Glutamatergic neuron (in vitro differentiated cells): ENCODE measurements at regions not wholly inside any gene's neighbourhood (a gene's known extent, or its start where the extent isn't known, plus 50 kb on each side); places are given as distances from the start of the nearest gene placed in this dataset.

Experiments used
- DNase-seq: peaks from one replicate; pipeline ENCODE4 v3.0.0; 2022
- H3K27ac Mint-ChIP-seq: one replicate; pipeline ENCODE4 v1.8.0; 2020; ENCODE audit warnings: mild to moderate bottlenecking, mixed read lengths, inconsistent platforms; ENCODE audit not compliant: unreplicated experiment
- H3K27me3 Mint-ChIP-seq: one replicate; pipeline ENCODE4 v1.8.0; 2020; ENCODE audit warnings: mild to moderate bottlenecking, moderate library complexity, mixed read lengths, inconsistent platforms; ENCODE audit not compliant: unreplicated experiment
- H3K36me3 Mint-ChIP-seq: one replicate; pipeline ENCODE4 v1.8.0; 2020; ENCODE audit warnings: mild to moderate bottlenecking, mixed read lengths, inconsistent platforms; ENCODE audit not compliant: unreplicated experiment
- H3K4me1 Mint-ChIP-seq: one replicate; pipeline ENCODE4 v1.8.0; 2020; ENCODE audit warnings: mild to moderate bottlenecking, low read depth, mixed read lengths, inconsistent platforms; ENCODE audit not compliant: unreplicated experiment
- H3K4me3 Mint-ChIP-seq: one replicate; pipeline ENCODE4 v1.8.0; 2020; ENCODE audit warnings: mild to moderate bottlenecking, mixed read lengths, inconsistent platforms; ENCODE audit not compliant: unreplicated experiment
- H3K9me3 Mint-ChIP-seq: one replicate; pipeline ENCODE4 v1.8.0; 2020; ENCODE audit warnings: mild to moderate bottlenecking, moderate library complexity, mixed read lengths, inconsistent platforms; ENCODE audit not compliant: unreplicated experiment
- CTCF ChIP-seq: fragments of 200-600 bp; sonication (generic); IDR thresholded peaks from one replicate; pipeline ENCODE4 v1.5.0; 2021; ENCODE audit not compliant: partially characterized antibody, unreplicated experiment

DNA sequence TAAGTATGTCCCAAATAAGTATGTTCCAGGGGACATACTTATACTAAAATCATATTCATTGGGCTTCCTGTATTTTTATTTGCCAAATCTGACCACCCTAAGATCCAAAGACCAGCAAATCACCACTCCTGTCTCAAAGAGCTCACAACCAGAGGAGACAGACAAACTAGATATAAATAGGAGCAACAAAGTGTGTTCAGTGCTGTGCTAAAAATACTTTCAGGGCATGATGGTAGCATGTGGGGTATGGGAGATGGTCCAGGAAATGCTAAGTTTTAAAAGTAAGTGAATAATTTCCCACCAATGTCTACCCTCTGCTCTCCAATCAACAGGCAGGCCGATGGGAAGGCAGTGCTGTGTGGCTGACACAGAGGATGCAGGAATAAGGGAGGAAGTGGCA lies 87.1 kb downstream of the C1QL2 start:
- DNase-seq: no peak
- Mint-ChIP-seq H3K4me3 (no peak overlapping the region), H3K36me3 (no peaks in the 10 kb centered on the region), H3K9me3 (peaks cover 3% of the 10 kb centered on the region), H3K27me3 (peaks cover 4% of the 10 kb centered on the region), H3K4me1 (no peaks in the 10 kb centered on the region), H3K27ac (no peak overlapping the region)
- no peak for TF ChIP-seq CTCF

- Mint-ChIP-seq H3K27ac (no peak overlapping the region), H3K4me3 (no peak overlapping the region), H3K9me3 (no peaks in the 10 kb centered on the region), H3K4me1 (no peaks in the 10 kb centered on the region), H3K27me3 (no peaks in the 10 kb centered on the region), H3K36me3 (no peaks in the 10 kb centered on the region)
- no peak for TF ChIP-seq CTCF
- DNase-seq: no peak
Measured at GRCh38 chr2:119069781-119070180, 88.8 kb downstream of the C1QL2 start.

GRCh38 chr2:119068154-119068725 lies 90.3 kb downstream of the C1QL2 start:
- DNase-seq: no peak
- H3K4me1 Mint-ChIP-seq: no peaks in the 10 kb centered on the region
- H3K27ac Mint-ChIP-seq: no peak overlapping the region
- no peaks in the 10 kb centered on the region for H3K9me3 Mint-ChIP-seq
- H3K27me3 Mint-ChIP-seq: no peaks in the 10 kb centered on the region
- no peaks in the 10 kb centered on the region for H3K36me3 Mint-ChIP-seq
- no peak overlapping the region for H3K4me3 Mint-ChIP-seq
- TF ChIP-seq CTCF: no peak

DNA sequence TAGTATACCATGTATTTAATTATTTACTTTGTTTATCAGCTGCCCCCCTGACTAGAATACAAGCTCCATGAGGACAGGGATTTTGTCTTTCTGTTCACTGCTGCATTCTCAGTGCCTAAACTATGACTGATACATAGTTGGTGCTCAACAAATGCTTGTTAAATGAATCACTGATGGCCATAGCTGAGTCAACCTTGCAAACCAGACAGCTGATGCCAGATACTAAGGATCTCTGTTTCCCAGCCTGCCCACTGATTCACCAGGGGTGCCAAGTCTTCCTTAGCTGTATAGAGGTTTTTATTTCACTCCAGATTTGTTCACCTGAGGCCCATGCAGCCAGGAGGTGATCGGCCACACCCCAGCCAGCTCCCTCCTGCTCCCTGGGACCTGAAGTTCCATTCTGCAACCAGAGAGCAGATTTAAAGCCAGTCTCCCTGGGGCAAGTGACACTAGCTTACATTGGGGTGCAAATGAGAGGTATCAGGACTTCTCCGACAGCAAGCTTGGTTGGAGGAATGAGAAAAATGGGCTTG lies 92.2 kb downstream of the C1QL2 start:
- Mint-ChIP-seq H3K4me3 (no peak overlapping the region), H3K4me1 (no peaks in the 10 kb centered on the region), H3K36me3 (no peaks in the 10 kb centered on the region), H3K27me3 (no peaks in the 10 kb centered on the region), H3K9me3 (no peaks in the 10 kb centered on the region), H3K27ac (no peak overlapping the region)
- TF ChIP-seq CTCF: no peak
- DNase-seq: no peak

DNA sequence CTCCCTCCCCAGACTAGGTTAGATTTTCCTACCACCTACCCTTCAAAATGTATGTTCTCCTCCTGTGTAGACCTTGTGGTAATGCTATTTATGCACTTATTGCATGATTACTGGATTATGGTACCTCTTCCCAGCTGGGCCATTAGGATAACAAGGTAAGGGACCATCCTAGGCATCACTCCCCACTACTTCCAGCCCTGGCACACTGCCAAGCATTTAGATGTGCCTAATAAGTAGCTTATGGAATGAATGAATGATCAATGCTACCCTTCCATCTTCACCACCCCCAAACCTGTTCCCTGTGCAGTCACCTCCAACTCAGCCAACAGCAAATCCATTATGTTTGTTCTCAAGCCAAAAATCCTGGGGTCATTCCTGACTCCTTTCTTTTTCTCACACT lies 93.4 kb downstream of the C1QL2 start:
- TF ChIP-seq CTCF: no peak
- Mint-ChIP-seq H3K4me3 (no peak overlapping the region), H3K36me3 (no peaks in the 10 kb centered on the region), H3K27me3 (no peaks in the 10 kb centered on the region), H3K4me1 (no peaks in the 10 kb centered on the region), H3K27ac (no peak overlapping the region), H3K9me3 (no peaks in the 10 kb centered on the region)
- DNase-seq: no peak
